GM18505 (cell line): ENCODE measurements at regions not wholly inside any gene's neighbourhood (a gene's known extent, or its start where the extent isn't known, plus 50 kb on each side); places are given as distances from the start of the nearest gene placed in this dataset.
"Not testable (repeated sequence)": the region's sequence is repeated elsewhere in the genome, so short reads cannot be mapped to it uniquely, and the experiment has no call there.

Experiments
- ATAC-seq: cut with Tn5 transposase; IDR thresholded peaks from one replicate; pipeline ENCODE4 v1.9.1; 2021; ENCODE audit not compliant: unreplicated experiment
- POLR2A ChIP-seq: IDR thresholded peaks from 4 replicates; pipeline ENCODE4 v1.6.1; 2011; ENCODE audit warnings: borderline replicate concordance; ENCODE audit not compliant: insufficient read depth, insufficient read length; ENCODE audit errors: extremely low read depth

GRCh38 chr13:23966691-23967615, 69.7 kb upstream of the C1QTNF9B start:
- no peak for ATAC-seq

GRCh38 chr13:23967792-23968191, 70.5 kb upstream of the C1QTNF9B start:
- not testable (repeated sequence) for ATAC-seq

More at GRCh38 chr13:23966691-23967615, 69.7 kb upstream of the C1QTNF9B start:
- TF ChIP-seq POLR2A, result no peak

- no peak for ATAC-seq
- TF ChIP-seq POLR2A, result no peak
Observed at GRCh38 chr13:23969647-23970046, 72.3 kb upstream of the C1QTNF9B start.

- peak; percentile 48 for ATAC-seq
Observed at GRCh38 chr13:23979361-23980159, 82.3 kb upstream of the C1QTNF9B start.

GRCh38 chr13:23980160-23980551, 82.9 kb upstream of the C1QTNF9B start:
- peak; percentile 87 for ATAC-seq
- TF ChIP-seq POLR2A, result no peak

More at GRCh38 chr13:23979361-23980159, 82.3 kb upstream of the C1QTNF9B start:
- no peak for TF ChIP-seq POLR2A

GRCh38 chr13:23983671-23984070, 86.4 kb upstream of the C1QTNF9B start:
- no peak for ATAC-seq
- TF ChIP-seq POLR2A, result no peak

- TF ChIP-seq POLR2A, result no peak
- no peak for ATAC-seq
Observed at GRCh38 chr13:23984546-23984945, 87.2 kb upstream of the C1QTNF9B start.

- no peak for TF ChIP-seq POLR2A
Observed at GRCh38 chr13:23985060-23985459, 87.8 kb upstream of the C1QTNF9B start.

GRCh38 chr13:23985839-23986238, 88.5 kb upstream of the C1QTNF9B start:
- ATAC-seq, result no peak
- no peak for TF ChIP-seq POLR2A

More at GRCh38 chr13:23985060-23985459, 87.8 kb upstream of the C1QTNF9B start:
- ATAC-seq, result no peak

- TF ChIP-seq POLR2A, result no peak
- no peak for ATAC-seq
Observed at GRCh38 chr13:23986619-23987018, 89.3 kb upstream of the C1QTNF9B start.

GRCh38 chr13:23987331-23987894, 90.1 kb upstream of the C1QTNF9B start:
- TF ChIP-seq POLR2A, result no peak
- no peak for ATAC-seq

GRCh38 chr13:23988546-23989122, 91.3 kb upstream of the C1QTNF9B start:
- ATAC-seq, result no peak
- no peak for TF ChIP-seq POLR2A

- ATAC-seq, result no peak
- no peak for TF ChIP-seq POLR2A
Observed at GRCh38 chr13:23990455-23990854, 93.2 kb upstream of the C1QTNF9B start.
